HCEC 1CT (cell line): ENCODE measurements at regions not wholly inside any gene's neighbourhood (a gene's known extent, or its start where the extent isn't known, plus 50 kb on each side); places are given as distances from the start of the nearest gene placed in this dataset.
"Not testable (repeated sequence)": the region's sequence is repeated elsewhere in the genome, so short reads cannot be mapped to it uniquely, and the experiment has no call there.

ENCODE experiments used
- DNase-seq: peaks from one replicate; pipeline ENCODE4 v3.0.0-alpha.2; 2017

DNA sequence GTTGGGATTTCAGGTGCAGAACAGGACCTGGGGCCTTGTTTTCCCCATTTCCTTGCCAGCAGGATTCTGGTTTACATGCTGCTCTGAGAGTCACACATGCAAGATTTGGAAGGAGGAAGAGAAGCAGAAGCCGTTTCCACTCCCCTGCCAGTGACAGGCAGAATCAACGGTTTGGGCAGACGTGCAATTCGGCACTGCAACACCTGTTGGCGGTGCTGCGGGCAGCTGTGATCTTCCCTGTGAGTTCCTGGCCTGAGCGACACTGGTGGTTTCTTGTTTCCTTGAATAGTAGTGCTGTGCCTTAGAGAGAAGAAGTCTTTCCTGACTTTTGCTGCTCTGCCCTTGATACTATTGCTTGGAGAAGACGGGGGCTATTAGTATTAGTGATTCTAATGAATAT is 1126.2 kb downstream of the TYW1 start:
- no peak for DNase-seq

DNA sequence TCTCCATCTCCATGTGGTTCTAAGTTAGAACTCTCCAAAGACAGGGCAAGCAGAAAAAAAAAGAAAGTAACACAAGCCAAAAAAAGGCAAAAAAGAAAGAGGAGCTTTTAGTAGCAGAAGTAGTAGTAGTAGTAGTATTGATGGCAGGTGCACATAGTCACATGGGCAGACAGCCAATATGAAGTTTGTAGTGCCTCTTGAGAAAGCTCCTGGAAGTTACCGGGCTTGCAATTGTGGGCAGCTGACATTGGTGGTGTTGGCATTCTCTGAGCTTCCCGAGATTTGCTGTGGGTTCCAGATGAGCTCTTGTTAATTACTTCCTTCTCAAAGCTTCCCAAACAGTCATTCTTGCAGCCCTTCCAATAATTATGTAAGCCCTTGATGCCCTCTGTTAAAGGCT is 1128.5 kb downstream of the TYW1 start:
- no peak for DNase-seq

GRCh38 chr7:68133045-68133444 is 1136.4 kb downstream of the TYW1 start:
- no peak for DNase-seq

DNA sequence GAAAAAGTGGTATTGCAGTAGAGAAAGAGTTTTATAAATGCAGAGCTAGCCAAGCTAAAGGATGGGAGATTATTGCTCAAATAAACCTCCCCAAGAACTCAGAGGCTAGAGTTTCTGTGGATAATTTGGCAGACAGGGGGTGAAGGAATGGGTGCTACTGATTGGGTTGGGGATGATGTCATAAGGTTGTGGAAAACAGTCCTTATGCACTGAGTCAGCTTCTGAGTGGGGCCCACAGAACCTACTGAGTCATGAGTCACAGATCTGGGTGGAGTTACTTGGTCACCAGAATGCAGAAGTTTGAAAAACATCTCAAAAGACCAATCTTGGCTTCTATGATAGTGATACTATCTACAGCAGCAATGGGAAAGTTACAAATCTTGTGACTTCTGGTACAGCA is 1146.7 kb downstream of the TYW1 start:
- DNase-seq = no peak

DNA sequence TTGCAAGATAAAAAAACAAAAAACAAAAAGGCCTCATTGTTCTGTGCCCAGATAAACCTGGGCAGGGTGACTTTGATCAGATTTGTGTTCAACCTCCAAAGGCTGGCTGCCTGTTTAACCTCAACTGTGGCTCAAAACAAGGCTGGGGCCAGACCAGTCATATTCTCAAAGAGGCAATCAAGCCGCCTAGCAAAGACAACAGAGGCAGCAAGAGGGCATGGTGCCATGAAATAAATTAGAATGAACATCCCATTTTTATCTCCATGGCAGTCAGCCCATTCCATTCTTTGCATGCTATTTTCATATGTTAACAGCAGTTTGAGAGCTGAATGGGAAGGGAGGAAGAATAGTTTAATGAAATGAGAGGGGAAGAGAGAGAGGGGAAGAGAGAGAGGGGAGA is 1150.3 kb downstream of the TYW1 start:
- no peak for DNase-seq

DNA sequence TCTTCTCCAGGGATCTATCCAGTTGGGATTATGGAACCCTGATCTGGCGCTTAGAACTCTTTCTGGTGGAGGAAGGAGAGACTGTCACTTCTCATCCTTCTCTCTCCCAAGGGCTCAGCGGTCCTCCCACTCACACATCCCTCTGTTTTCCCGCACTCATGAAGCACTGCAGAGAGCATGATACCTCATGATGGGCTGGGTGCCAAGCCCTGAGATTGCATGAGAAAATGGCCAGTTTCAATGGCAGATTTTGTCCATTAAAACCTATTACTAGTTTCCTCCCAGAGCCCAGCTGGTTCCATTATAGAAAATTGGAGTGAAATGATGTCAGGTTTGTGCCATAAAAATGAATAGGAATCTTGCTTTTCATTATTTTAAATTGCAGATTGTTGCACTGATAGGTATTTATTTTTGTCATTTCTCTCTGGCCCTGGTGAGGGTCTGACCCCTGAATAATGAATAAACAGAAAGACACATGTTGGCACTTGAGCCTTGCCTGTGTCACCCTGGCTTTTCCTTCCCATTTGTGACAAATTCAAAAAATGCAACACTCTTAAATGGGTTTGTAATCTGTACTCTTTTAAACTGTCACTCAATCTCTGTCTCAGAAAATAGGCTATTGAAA is 1151.1 kb downstream of the TYW1 start:
- no peak for DNase-seq

GRCh38 chr7:68148440-68148839 is 1151.8 kb downstream of the TYW1 start:
- no peak for DNase-seq

- no peak for DNase-seq
These were observed 1155.6 kb downstream of the TYW1 start for GRCh38 chr7:68152205-68152604.

GRCh38 chr7:68155676-68156075 is 1159.0 kb downstream of the TYW1 start:
- no peak for DNase-seq

GRCh38 chr7:68158686-68159295 is 1162.2 kb downstream of the TYW1 start:
- DNase-seq = no peak

DNA sequence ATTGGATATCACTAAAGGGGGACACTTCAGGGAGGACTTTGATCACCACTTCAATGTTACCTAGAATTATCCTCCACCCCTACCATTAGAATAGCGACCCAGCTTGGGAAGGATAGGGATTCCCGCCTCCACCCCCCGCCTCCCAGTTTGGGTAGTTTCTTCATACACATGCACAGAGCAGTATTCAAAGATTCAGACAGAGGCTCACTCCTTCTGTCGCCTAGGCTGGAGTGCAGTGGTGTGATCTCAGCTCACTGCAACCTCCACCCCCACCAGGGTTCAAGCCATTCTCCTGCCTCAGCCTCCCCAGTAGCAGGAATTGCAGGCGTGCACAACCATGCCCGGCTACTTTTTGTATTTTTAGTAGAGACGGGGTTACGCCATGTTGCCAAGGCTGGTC is 1166.1 kb downstream of the TYW1 start:
- no peak for DNase-seq

GRCh38 chr7:68166525-68166924 is 1169.9 kb downstream of the TYW1 start:
- DNase-seq = no peak

DNA sequence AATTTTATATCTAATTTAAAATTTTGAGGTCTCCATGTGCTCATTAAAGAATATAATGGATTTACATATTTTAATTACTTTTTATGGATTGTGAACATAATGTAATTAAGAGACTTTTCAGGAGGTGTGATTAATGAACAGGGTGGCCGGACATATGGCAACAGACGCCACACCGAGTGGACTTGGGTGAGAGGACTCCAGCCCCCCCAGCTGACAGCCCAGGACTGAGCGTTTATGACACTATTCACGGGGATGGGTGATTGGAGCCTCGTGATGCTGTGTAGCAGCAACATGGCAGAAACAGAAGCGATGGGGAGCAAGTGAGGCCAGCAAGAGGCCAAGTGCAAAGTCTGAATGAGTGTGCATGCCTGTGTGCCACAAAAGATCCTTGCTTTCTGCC is 1176.9 kb downstream of the TYW1 start:
- no peak for DNase-seq

DNA sequence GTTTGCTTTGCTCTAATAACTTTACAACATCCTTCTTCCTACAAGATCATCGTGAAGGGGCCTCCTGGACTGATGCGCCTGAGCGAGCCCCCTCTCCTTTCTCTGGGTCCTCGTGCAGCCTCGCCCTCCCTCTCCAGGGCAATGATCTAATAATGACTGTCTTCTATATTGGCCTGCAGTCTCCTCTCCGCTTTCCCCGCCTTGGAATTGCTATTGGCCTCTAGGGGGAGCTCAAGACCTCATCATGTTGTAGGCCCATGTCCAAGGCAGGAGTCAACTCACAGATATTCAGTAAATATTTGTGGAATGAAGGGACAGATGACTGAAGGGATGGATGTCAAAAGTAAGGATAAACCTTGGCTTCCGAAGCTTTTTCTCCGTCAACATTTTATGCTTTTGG is 1180.3 kb downstream of the TYW1 start:
- no peak for DNase-seq

DNA sequence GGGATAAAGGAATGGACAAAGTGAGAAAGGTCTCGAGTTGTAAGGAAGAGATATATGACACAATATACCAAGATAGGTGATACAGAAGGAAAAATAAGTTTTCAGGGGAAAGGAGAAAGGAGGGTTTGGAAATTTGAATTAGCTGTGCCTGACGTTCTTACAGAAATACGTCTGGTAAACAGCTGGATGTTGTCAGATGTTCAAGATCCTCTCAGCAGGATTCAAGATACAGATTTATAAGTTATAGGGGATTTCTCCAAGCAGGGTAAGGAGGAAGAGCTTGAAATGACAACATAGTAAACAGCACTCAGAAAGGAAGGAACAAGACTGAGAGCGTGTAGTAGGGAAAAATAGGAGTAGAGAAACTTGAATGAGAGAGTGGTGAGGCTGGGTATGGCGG is 1184.1 kb downstream of the TYW1 start:
- DNase-seq = no peak

DNA sequence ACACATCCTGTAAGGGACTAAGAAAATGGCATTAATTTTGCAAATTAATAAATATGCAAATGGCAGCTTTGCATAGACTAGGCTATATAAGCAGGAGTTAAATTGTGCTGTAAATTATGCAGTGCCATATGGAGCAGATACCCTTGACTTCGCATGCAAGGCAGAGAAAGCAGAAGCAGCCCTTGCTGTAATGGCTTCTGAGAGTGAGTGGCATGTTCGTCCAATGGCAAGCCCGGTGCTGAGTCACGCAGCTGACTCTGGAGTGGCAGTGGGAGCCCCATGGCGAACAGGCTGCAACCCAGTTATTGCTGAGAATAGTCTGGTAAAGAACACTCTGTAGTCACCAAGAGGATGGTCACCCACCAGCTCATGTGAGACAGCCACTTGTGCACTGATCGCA is 1186.5 kb downstream of the TYW1 start:
- DNase-seq = no peak

DNA sequence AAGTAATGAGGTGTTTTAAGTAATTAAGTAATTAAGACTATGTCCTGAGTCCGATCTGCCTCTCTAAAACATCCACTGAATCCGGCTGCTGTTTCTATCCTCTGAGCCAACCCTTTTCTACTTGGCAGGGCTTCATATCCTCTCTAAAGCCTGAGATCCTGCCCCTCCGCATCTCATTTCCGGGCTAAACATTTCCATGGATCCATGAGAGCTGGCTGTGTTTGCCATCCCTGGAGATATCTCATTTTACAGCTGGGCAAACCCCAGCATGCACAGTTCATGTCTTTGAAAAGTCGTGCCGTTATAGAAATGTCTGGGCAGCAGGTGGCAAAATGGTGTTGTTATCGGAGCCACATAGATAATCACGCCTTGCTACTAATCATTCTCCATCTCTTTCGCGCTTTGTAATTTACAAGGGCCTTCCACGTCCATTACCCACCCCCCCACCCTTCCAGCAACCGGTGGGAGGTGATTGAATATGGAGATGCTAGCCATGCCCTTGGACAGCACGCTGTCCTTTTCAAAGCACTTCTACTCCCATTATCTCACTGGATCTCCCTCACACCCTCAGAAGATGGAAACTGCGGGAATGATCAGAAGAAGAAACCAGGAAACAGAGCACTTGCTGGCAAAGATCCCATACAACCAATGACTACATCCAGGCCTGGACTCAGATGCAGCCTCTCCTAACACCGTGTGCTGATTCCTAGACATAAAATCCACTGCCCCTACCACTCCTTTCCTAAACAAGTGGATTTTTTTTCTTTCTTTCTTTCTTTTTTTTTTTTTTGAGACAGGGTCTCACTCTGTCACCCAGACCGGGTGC is 1189.2 kb downstream of the TYW1 start:
- no peak for DNase-seq

GRCh38 chr7:68187532-68187931 is 1190.9 kb downstream of the TYW1 start:
- no peak for DNase-seq

DNA sequence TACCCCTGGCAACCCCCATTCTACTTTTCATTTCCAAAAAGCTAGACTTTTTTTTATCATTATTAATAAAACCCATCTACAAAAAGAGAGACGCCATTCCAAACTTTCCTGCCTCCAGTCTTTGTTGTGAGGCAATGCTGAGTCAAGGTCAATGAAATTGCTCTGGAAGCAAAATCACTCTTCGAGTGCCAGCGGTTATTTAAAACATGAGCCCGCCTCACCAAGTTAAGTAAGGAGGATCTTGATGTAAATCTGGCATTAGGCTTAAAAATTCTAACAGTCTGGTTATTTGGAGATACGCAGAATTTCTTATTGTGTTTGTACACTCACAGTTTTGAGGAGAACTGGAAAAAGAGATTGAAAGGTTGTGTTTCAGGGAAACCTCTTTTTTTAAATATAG is 1196.3 kb downstream of the TYW1 start:
- no peak for DNase-seq

DNA sequence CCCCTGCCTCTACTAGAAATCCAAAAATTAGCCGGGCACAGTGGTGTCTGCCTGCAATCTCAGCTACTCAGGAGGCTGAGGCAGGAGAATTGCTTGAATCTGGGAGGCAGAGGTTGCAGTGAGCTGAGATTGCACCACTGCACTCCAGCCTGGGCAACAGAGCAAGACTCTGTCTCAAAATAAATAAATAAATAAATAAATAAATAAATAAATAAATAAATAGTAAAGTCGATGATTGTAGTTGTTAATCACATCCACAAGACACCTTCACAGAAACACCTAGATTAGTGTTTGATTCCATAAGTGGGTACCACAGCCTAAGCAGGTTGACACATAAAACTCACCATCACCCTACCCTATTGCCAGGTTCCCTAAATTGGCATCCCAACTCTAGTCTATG is 1199.0 kb downstream of the TYW1 start:
- not testable (repeated sequence) for DNase-seq

GRCh38 chr7:68200051-68200670 is 1203.5 kb downstream of the TYW1 start:
- DNase-seq = no peak

DNA sequence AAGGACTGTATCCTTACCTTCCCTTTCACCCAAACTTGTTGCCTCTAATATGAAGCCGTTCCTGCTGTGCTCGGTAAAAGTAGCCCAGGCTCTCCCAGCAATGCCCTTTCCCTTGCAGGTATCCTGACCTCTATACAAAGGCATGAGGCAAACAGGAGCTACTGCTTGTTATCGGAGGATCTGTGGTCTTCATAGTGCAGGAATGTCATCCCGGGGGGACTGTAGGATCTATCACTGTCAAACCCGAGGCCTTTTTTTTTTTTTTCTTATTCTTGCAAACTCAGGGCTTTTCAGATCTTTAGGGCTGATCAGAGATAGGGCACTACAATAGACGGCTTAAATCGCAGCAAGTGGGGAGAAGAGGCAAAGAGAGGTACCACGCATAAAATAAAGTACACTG is 1206.6 kb downstream of the TYW1 start:
- no peak for DNase-seq

GRCh38 chr7:68205826-68206225 is 1209.2 kb downstream of the TYW1 start:
- no peak for DNase-seq

- DNase-seq = no peak
These were observed 1210.4 kb downstream of the TYW1 start for GRCh38 chr7:68206946-68207485.
